SK-N-SH (cell line): ENCODE measurements at regions not wholly inside any gene's neighbourhood (a gene's known extent, or its start where the extent isn't known, plus 50 kb on each side); places are given as distances from the start of the nearest gene placed in this dataset.

Experiments
- CTCF ChIP-seq: fragments of 200-600 bp; sonication (generic); IDR thresholded peaks from 2 replicates; pipeline ENCODE4 v1.6.1; 2017; ENCODE audit warnings: antibody characterized with exemption, mild to moderate bottlenecking, moderate library complexity
- ELF1 ChIP-seq: IDR thresholded peaks from 2 replicates; pipeline ENCODE4 v1.4.0; 2012
- EP300 ChIP-seq, 2 experiments: IDR thresholded peaks; 2 replicates each; pipeline versions ENCODE4 v1.4.0 to v1.6.1; 2012; ENCODE audit warnings: borderline replicate concordance in 1 of 2, low read depth in 1 of 2, low read length in 1 of 2
- JUND ChIP-seq: IDR thresholded peaks from 2 replicates; pipeline ENCODE4 v1.4.0; 2012
- NFIC ChIP-seq: IDR thresholded peaks from 2 replicates; pipeline ENCODE4 v1.4.0; 2012; ENCODE audit warnings: borderline replicate concordance
- POLR2AphosphoS5 ChIP-seq: IDR thresholded peaks from 2 replicates; pipeline ENCODE4 v1.6.1; 2012; ENCODE audit warnings: low read depth, low read length
- REST ChIP-seq: IDR thresholded peaks from 2 replicates; pipeline ENCODE4 v1.6.1; 2012; ENCODE audit warnings: mild to moderate bottlenecking, low read depth, low read length, moderate library complexity
- RFX5 ChIP-seq: IDR thresholded peaks from 2 replicates; pipeline ENCODE4 v1.6.1; 2012; ENCODE audit warnings: mild to moderate bottlenecking, improper control_type of control experiment, low read length
- TAF1 ChIP-seq: IDR thresholded peaks from 2 replicates; pipeline ENCODE4 v1.6.1; 2012; ENCODE audit warnings: low read depth, mild to moderate bottlenecking, low read length, moderate library complexity, borderline replicate concordance
- YY1 ChIP-seq: IDR thresholded peaks from 2 replicates; pipeline ENCODE4 v1.4.0; 2012; ENCODE audit warnings: low read depth, mild to moderate bottlenecking

- TF ChIP-seq CTCF: no peak
- TF ChIP-seq NFIC: no peak; the same call in 1 of the 2 replicates
- TF ChIP-seq POLR2AphosphoS5: no peak
- TF ChIP-seq JUND: peak; percentile 34; the same call in 1 of the 2 replicates
- TF ChIP-seq ELF1: no peak
- no peak for TF ChIP-seq TAF1
- TF ChIP-seq REST: no peak
- no peak for TF ChIP-seq YY1
- TF ChIP-seq EP300 (IDR thresholded peaks at IDR 0.05; ENCODE audit: borderline replicate concordance in 1 of 2, low read depth in 1 of 2, low read length in 1 of 2): no peak
- no peak for TF ChIP-seq RFX5
Observed at GRCh38 chr2:19140463-19141208, 217.8 kb downstream of the OSR1 start.
